ENCODE measurements at regions not wholly inside any gene's neighbourhood (a gene's known extent, or its start where the extent isn't known, plus 50 kb on each side); places are given as distances from the start of the nearest gene placed in this dataset.

DNA sequence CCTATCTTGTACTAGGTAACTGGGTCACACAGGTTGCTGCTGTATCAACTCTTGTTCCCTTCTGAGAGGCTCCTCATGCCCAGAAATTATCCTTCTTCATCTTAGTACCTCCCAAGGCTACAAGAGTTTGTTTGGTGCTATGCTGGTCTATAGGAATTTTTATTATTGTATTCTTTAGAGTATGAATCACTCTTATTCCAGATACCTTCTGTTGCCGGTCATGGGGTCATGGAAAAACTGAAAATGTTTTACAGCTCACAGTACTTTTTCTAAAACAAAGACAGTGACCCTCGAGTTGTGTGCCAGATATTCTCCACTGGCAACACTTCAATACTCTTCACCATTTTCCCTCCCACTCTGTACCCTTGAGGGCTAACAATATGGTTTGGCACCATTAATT lies 1598.0 kb upstream of the TMEM132C start:
- intact Hi-C loops (cut with DNase I), result no loop called here

DNA sequence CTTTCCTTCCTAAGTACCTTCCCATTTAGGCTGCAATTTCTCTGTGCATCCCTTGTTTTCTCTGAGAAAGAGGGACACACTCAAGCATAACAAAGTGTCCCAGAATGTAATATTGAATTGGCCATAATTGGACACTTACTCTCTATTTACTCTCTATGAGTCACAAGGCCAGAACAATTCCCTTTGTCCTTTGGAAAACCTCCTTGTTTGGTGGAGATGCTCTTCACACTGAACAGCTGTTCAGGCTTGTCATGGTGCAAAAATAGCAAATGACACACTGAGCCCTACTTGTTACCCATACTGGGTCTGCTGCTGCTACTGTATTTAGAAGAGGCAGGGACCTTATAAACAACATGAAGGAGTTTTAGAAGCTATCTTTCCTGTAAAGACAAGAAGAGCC lies 1590.5 kb upstream of the TMEM132C start:
- H3K27ac ChIP-seq (ENCODE audit: low read depth in 2 of 2, low read length in 2 of 2), result no peak overlapping the region
- H3K4me3 ChIP-seq (ENCODE audit: low read length in 3 of 3), result no peak overlapping the region
- H3K36me3 ChIP-seq (ENCODE audit: control insufficient read depth in 2 of 3, insufficient read depth in 3 of 3, low read length in 3 of 3), result no peaks in the 10 kb centered on the region
- intact Hi-C loops (cut with DNase I), result no loop called here
- TF ChIP-seq, protein P1, sequence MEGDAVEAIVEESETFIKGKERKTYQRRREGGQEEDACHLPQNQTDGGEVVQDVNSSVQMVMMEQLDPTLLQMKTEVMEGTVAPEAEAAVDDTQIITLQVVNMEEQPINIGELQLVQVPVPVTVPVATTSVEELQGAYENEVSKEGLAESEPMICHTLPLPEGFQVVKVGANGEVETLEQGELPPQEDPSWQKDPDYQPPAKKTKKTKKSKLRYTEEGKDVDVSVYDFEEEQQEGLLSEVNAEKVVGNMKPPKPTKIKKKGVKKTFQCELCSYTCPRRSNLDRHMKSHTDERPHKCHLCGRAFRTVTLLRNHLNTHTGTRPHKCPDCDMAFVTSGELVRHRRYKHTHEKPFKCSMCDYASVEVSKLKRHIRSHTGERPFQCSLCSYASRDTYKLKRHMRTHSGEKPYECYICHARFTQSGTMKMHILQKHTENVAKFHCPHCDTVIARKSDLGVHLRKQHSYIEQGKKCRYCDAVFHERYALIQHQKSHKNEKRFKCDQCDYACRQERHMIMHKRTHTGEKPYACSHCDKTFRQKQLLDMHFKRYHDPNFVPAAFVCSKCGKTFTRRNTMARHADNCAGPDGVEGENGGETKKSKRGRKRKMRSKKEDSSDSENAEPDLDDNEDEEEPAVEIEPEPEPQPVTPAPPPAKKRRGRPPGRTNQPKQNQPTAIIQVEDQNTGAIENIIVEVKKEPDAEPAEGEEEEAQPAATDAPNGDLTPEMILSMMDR (IDR thresholded peaks at IDR 0.05; ENCODE audit: borderline replicate concordance, extremely low read depth, insufficient read depth), result no peak
- DNase-seq (no peak), FAIRE-seq (no peak)
- peaks cover 0 to 2% (median 0%) of the 10 kb centered on the region in 3 donors for H3K9me3 ChIP-seq (ENCODE audit: control insufficient read depth in 2 of 3, insufficient read depth in 1 of 3, low read length in 3 of 3)
- H3K9ac ChIP-seq (ENCODE audit: low read length in 3 of 3), result no peak overlapping the region
- H3K4me1 ChIP-seq (ENCODE audit: control insufficient read depth in 2 of 3, insufficient read depth in 2 of 3, low read depth in 1 of 3, low read length in 3 of 3), result no peaks in the 10 kb centered on the region
- no peaks in the 10 kb centered on the region for H3K27me3 ChIP-seq (ENCODE audit: control insufficient read depth, insufficient read depth, low read length)

More for the DNA sequence above, 1598.0 kb upstream of the TMEM132C start:
- Histone ChIP-seq H3K9ac (ENCODE audit: low read length in 3 of 3) (no peak overlapping the region), H3K9me3 (ENCODE audit: control insufficient read depth in 2 of 3, insufficient read depth in 1 of 3, low read length in 3 of 3) (no peaks in the 10 kb centered on the region), H3K36me3 (ENCODE audit: control insufficient read depth in 2 of 3, insufficient read depth in 3 of 3, low read length in 3 of 3) (no peaks in the 10 kb centered on the region), H3K4me1 (ENCODE audit: control insufficient read depth in 2 of 3, insufficient read depth in 2 of 3, low read depth in 1 of 3, low read length in 3 of 3) (no peaks in the 10 kb centered on the region), H3K27me3 (ENCODE audit: control insufficient read depth, insufficient read depth, low read length) (no peaks in the 10 kb centered on the region), H3K4me3 (ENCODE audit: low read length in 3 of 3) (no peak overlapping the region), H3K27ac (ENCODE audit: low read depth in 2 of 2, low read length in 2 of 2) (no peak overlapping the region)
- TF ChIP-seq, protein P1 (IDR thresholded peaks at IDR 0.05; ENCODE audit: borderline replicate concordance, extremely low read depth, insufficient read depth), result no peak
- FAIRE-seq (no peak), DNase-seq (no peak)

DNA sequence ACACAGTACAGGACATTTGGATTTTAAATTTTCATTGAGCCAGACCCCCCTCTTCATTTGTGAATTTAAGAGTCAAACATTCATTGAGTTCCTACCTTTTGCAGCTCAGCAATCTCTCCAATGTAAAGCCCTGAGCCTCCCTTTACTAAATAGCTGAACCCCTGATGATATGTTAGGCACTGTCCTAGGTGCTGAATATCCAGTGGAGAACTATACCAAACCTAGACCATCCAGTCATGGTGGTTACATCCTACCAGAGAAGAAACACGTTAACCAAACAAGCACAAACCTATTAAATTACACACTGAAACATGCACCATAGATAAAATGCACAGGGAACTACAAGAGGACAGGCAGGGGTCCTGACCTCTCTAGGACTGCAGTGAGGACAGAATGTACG lies 1585.3 kb upstream of the TMEM132C start:
- FAIRE-seq, result no peak
- Histone ChIP-seq H3K9me3 (ENCODE audit: control insufficient read depth in 2 of 3, insufficient read depth in 1 of 3, low read length in 3 of 3) (no peaks in the 10 kb centered on the region), H3K27ac (ENCODE audit: low read depth in 2 of 2, low read length in 2 of 2) (no peak overlapping the region), H3K9ac (ENCODE audit: low read length in 3 of 3) (no peak overlapping the region), H3K36me3 (ENCODE audit: control insufficient read depth in 2 of 3, insufficient read depth in 3 of 3, low read length in 3 of 3) (no peaks in the 10 kb centered on the region), H3K4me3 (ENCODE audit: low read length in 3 of 3) (no peak overlapping the region), H3K27me3 (ENCODE audit: control insufficient read depth, insufficient read depth, low read length) (no peaks in the 10 kb centered on the region), H3K4me1 (ENCODE audit: control insufficient read depth in 2 of 3, insufficient read depth in 2 of 3, low read depth in 1 of 3, low read length in 3 of 3) (no peaks in the 10 kb centered on the region)
- DNase-seq, result peak in 2 of 5 donors; percentile 47 to 71
- intact Hi-C loops (cut with DNase I), result no loop called here
- TF ChIP-seq, protein P1 (IDR thresholded peaks at IDR 0.05; ENCODE audit: borderline replicate concordance, extremely low read depth, insufficient read depth), result no peak

DNA sequence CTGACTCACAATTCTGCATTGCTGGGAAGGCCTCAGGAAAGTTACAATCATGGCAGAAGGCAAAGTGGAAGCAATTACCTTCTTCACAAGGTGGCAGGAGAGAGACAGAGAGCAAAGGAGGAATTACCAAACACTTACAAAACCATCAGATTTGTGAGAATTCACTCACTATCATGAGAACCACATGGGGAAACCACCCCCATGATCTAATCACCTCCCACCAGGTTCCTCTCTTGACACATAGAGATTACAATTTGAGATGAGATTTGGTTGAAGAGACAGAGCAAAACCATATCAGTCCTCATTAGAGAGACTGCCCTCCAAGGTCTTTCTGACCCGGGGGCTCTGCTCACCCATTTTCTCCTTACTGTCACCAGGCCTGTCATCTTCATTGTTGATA lies 1582.3 kb upstream of the TMEM132C start:
- FAIRE-seq (no peak), DNase-seq (no peak)
- intact Hi-C loops (cut with DNase I), result no loop called here
- H3K4me3 ChIP-seq (ENCODE audit: low read length in 3 of 3), result no peak overlapping the region
- H3K36me3 ChIP-seq (ENCODE audit: control insufficient read depth in 2 of 3, insufficient read depth in 3 of 3, low read length in 3 of 3), result no peaks in the 10 kb centered on the region
- H3K9me3 ChIP-seq (ENCODE audit: control insufficient read depth in 2 of 3, insufficient read depth in 1 of 3, low read length in 3 of 3), result peaks cover 0 to 2% (median 0%) of the 10 kb centered on the region in 3 donors
- H3K4me1 ChIP-seq (ENCODE audit: control insufficient read depth in 2 of 3, insufficient read depth in 2 of 3, low read depth in 1 of 3, low read length in 3 of 3), result no peaks in the 10 kb centered on the region
- no peak overlapping the region for H3K27ac ChIP-seq (ENCODE audit: low read depth in 2 of 2, low read length in 2 of 2)
- H3K9ac ChIP-seq (ENCODE audit: low read length in 3 of 3), result no peak overlapping the region
- H3K27me3 ChIP-seq (ENCODE audit: control insufficient read depth, insufficient read depth, low read length), result no peaks in the 10 kb centered on the region
- TF ChIP-seq, protein P1 (IDR thresholded peaks at IDR 0.05; ENCODE audit: borderline replicate concordance, extremely low read depth, insufficient read depth), result no peak
